ENCODE measurements at regions not wholly inside any gene's neighbourhood (a gene's known extent, or its start where the extent isn't known, plus 50 kb on each side); places are given as distances from the start of the nearest gene placed in this dataset.
"Not testable (repeated sequence)": the region's sequence is repeated elsewhere in the genome, so short reads cannot be mapped to it uniquely, and the experiment has no call there.

DNA sequence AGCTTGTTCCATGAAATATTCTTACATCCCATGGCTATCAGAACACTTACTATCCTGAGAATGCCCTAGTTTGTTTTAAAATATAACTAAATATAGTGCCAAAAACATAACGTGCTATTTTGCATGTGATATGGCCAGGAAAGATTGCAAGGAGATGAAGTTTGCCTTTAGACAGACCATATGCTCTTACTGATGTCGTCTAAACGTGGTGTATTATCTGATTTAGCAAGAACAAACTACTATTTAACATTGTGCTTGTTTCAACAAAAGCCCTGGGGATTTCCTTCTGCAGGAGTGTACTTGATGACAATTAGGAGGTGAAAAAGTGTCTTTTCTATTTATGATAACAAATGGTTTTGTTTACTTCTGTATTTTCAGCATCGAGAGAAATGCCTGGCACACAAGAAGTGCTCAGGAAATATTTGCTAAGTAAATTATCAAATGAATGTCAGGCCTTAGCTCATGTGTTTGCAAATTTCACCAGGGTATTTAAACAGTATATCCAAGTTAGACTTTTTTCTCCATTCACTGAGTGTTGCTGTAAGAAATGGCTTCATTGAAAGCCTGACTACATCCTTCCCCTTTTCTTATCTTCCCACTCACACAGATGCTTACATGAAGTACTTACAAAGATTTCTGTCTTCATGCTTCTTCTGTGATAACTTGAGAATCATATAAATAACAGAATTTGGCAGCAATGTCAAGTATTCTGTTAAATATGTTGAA, 1033.6 kb downstream of the CDH8 start:
- Histone ChIP-seq H3K27me3 (replicated peaks; ENCODE audit: control insufficient read depth, insufficient read depth, low read length) (no peaks in the 10 kb centered on the region), H3K4me3 (ENCODE audit: low read length) (no peak overlapping the region)
- DNase-seq (ENCODE audit: low read depth), result no peak

GRCh38 chr16:60991886-60992285, 1044.4 kb downstream of the CDH8 start:
- Histone ChIP-seq H3K4me3 (ENCODE audit: low read length) (no peak overlapping the region), H3K27me3 (replicated peaks; ENCODE audit: control insufficient read depth, insufficient read depth, low read length) (no peaks in the 10 kb centered on the region), H3K36me3 (ENCODE audit: control insufficient read depth, insufficient read depth, low read length, severe bottlenecking) (no peaks in the 10 kb centered on the region), H3K9me3 (ENCODE audit: control insufficient read depth, low read length) (no peaks in the 10 kb centered on the region), H3K9ac (ENCODE audit: low read length) (no peak overlapping the region), H3K4me1 (ENCODE audit: control insufficient read depth, insufficient read depth, low read length) (no peaks in the 10 kb centered on the region)
- DNase-seq (ENCODE audit: low read depth), result no peak

More for the DNA sequence above, 1033.6 kb downstream of the CDH8 start:
- H3K9ac ChIP-seq (ENCODE audit: low read length), result no peak overlapping the region
- H3K9me3 ChIP-seq (ENCODE audit: control insufficient read depth, low read length), result no peaks in the 10 kb centered on the region
- H3K4me1 ChIP-seq (ENCODE audit: control insufficient read depth, insufficient read depth, low read length), result no peaks in the 10 kb centered on the region
- no peaks in the 10 kb centered on the region for H3K36me3 ChIP-seq (ENCODE audit: control insufficient read depth, insufficient read depth, low read length, severe bottlenecking)

GRCh38 chr16:60989592-60989991, 1046.6 kb downstream of the CDH8 start:
- Histone ChIP-seq H3K4me3 (ENCODE audit: low read length) (no peak overlapping the region), H3K4me1 (ENCODE audit: control insufficient read depth, insufficient read depth, low read length) (no peaks in the 10 kb centered on the region), H3K27me3 (replicated peaks; ENCODE audit: control insufficient read depth, insufficient read depth, low read length) (no peaks in the 10 kb centered on the region), H3K36me3 (ENCODE audit: control insufficient read depth, insufficient read depth, low read length, severe bottlenecking) (no peaks in the 10 kb centered on the region), H3K9me3 (ENCODE audit: control insufficient read depth, low read length) (no peaks in the 10 kb centered on the region), H3K9ac (ENCODE audit: low read length) (no peak overlapping the region)
- no peak for DNase-seq (ENCODE audit: low read depth)

- H3K9ac ChIP-seq (ENCODE audit: low read length), result no peak overlapping the region
- no peaks in the 10 kb centered on the region for H3K27me3 ChIP-seq (replicated peaks; ENCODE audit: control insufficient read depth, insufficient read depth, low read length)
- H3K9me3 ChIP-seq (ENCODE audit: control insufficient read depth, low read length), result peaks cover 3% of the 10 kb centered on the region
- H3K36me3 ChIP-seq (ENCODE audit: control insufficient read depth, insufficient read depth, low read length, severe bottlenecking), result no peaks in the 10 kb centered on the region
- DNase-seq (ENCODE audit: low read depth), result no peak
- H3K4me1 ChIP-seq (ENCODE audit: control insufficient read depth, insufficient read depth, low read length), result no peaks in the 10 kb centered on the region
- H3K4me3 ChIP-seq (ENCODE audit: low read length), result no peak overlapping the region
Measured at GRCh38 chr16:60979119-60979518, 1057.1 kb downstream of the CDH8 start.

DNA sequence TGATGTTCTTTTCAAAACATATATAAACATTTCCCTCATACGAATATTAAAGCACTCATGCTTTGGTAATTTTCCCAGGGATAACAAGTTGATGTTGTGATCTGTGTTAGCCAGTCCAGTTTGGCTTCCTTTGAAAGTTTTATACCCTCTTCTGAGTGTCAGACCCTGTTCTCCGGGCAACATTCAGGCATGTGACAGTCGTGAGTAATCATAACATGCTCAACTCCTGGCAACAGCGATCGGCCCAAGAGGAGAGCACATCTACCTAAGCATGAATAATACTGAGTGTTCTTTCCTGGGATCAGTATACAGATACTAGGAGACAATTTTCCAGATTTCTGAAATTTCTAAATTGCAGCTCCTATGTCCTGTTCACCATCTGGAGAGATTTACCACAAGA, 1086.4 kb downstream of the CDH8 start:
- Histone ChIP-seq H3K9ac (ENCODE audit: low read length) (no peak overlapping the region), H3K9me3 (ENCODE audit: control insufficient read depth, low read length) (no peaks in the 10 kb centered on the region), H3K27me3 (replicated peaks; ENCODE audit: control insufficient read depth, insufficient read depth, low read length) (no peaks in the 10 kb centered on the region), H3K4me3 (ENCODE audit: low read length) (no peak overlapping the region), H3K4me1 (ENCODE audit: control insufficient read depth, insufficient read depth, low read length) (no peaks in the 10 kb centered on the region), H3K36me3 (ENCODE audit: control insufficient read depth, insufficient read depth, low read length, severe bottlenecking) (no peaks in the 10 kb centered on the region)
- no peak for DNase-seq (ENCODE audit: low read depth)

GRCh38 chr16:60945225-60945624, 1091.0 kb downstream of the CDH8 start:
- Histone ChIP-seq H3K9ac (ENCODE audit: low read length) (no peak overlapping the region), H3K4me3 (ENCODE audit: low read length) (no peak overlapping the region), H3K4me1 (ENCODE audit: control insufficient read depth, insufficient read depth, low read length) (no peaks in the 10 kb centered on the region), H3K9me3 (ENCODE audit: control insufficient read depth, low read length) (no peaks in the 10 kb centered on the region), H3K36me3 (ENCODE audit: control insufficient read depth, insufficient read depth, low read length, severe bottlenecking) (no peaks in the 10 kb centered on the region), H3K27me3 (replicated peaks; ENCODE audit: control insufficient read depth, insufficient read depth, low read length) (no peaks in the 10 kb centered on the region)
- DNase-seq (ENCODE audit: low read depth), result peak; percentile 3

DNA sequence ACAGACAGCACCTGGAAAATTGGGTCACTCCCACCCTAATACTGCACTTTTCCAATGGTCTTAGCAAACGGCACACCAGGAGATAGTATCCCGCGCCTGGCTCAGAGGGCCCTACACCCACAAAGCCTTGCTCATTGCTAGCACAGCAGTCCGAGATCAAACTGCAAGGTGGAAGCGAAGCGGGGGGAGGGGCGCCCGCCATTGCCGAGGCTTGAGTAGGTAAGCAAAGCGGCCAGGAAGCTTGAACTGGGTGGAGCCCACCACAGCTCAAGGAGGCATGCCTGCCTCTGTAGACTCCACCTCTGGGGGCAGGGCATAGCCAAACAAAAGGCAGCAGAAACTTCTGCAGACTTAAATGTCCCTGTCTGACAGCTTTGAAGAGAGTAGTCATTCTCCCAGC, 1100.0 kb downstream of the CDH8 start:
- not testable (repeated sequence) for H3K9ac ChIP-seq (ENCODE audit: low read length); H3K4me1 ChIP-seq (ENCODE audit: control insufficient read depth, insufficient read depth, low read length); DNase-seq (ENCODE audit: low read depth); H3K4me3 ChIP-seq (ENCODE audit: low read length); H3K36me3 ChIP-seq (ENCODE audit: control insufficient read depth, insufficient read depth, low read length, severe bottlenecking); H3K27me3 ChIP-seq (replicated peaks; ENCODE audit: control insufficient read depth, insufficient read depth, low read length); H3K9me3 ChIP-seq (ENCODE audit: control insufficient read depth, low read length)

DNA sequence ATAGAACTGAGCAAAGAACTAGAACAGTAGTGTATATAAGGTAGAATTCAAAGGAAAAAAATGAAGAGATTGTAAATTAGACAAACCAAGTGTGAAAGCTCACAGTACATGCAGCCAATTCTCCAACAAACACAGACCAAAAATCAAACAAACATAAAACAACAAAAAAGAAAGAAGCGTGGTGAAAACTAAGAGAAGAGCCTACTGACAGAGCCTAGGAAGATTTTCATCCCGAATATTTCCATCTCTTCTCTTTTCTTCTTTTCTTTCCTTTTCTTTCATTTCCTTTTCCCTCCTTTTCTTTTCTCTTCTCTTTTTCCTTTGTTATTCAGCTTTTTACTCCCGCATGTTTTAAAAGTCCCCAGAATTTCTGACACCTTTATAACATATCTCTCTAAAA, 1103.6 kb downstream of the CDH8 start:
- no peak overlapping the region for H3K4me3 ChIP-seq (ENCODE audit: low read length)
- no peak overlapping the region for H3K9ac ChIP-seq (ENCODE audit: low read length)
- no peaks in the 10 kb centered on the region for H3K27me3 ChIP-seq (replicated peaks; ENCODE audit: control insufficient read depth, insufficient read depth, low read length)
- no peaks in the 10 kb centered on the region for H3K4me1 ChIP-seq (ENCODE audit: control insufficient read depth, insufficient read depth, low read length)
- no peaks in the 10 kb centered on the region for H3K9me3 ChIP-seq (ENCODE audit: control insufficient read depth, low read length)
- H3K36me3 ChIP-seq (ENCODE audit: control insufficient read depth, insufficient read depth, low read length, severe bottlenecking), result no peaks in the 10 kb centered on the region
- DNase-seq (ENCODE audit: low read depth), result no peak

DNA sequence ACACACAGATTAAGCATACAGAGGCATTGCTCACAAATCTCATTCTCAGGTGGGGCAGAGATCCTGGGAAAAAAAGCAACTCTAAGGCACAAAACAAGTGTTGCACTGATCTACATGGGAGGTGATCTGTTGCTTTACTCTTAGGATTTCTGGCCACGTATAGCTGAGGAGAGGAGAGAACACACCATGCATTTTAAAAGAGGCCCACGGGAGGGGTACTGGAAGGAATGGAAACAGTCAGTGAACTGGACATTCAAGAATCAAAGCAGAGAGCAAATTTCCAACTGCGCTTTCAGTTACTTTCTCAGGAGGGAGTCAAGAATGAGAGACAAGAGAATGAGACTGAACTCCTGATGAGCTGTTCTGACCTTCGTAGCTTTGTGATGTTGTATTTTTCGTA, 1105.9 kb downstream of the CDH8 start:
- H3K4me3 ChIP-seq (ENCODE audit: low read length), result no peak overlapping the region

DNA sequence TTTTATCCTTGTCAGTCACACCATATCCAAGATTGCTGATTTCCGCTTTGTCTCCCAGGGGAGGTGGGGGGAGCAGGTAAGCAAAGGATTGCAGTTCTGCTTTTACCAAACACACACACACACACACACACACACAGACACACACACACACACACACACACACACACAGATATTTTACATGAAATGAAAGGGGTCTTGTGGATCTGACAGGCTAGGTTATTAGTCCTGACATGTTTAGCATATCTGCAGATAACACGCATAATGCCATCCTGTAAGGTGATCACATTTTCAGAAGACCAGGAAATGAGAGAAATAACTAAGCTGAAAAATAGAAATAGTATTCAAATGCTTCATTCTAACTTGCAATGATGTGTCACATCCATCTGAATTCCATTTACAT, 1113.3 kb downstream of the CDH8 start:
- DNase-seq (ENCODE audit: low read depth), result no peak
- Histone ChIP-seq H3K9ac (ENCODE audit: low read length) (no peak overlapping the region), H3K4me1 (ENCODE audit: control insufficient read depth, insufficient read depth, low read length) (no peaks in the 10 kb centered on the region), H3K4me3 (ENCODE audit: low read length) (no peak overlapping the region), H3K36me3 (ENCODE audit: control insufficient read depth, insufficient read depth, low read length, severe bottlenecking) (no peaks in the 10 kb centered on the region), H3K9me3 (ENCODE audit: control insufficient read depth, low read length) (no peaks in the 10 kb centered on the region), H3K27me3 (replicated peaks; ENCODE audit: control insufficient read depth, insufficient read depth, low read length) (no peaks in the 10 kb centered on the region)

More for the DNA sequence above, 1105.9 kb downstream of the CDH8 start:
- no peaks in the 10 kb centered on the region for H3K27me3 ChIP-seq (replicated peaks; ENCODE audit: control insufficient read depth, insufficient read depth, low read length)
- H3K9me3 ChIP-seq (ENCODE audit: control insufficient read depth, low read length), result no peaks in the 10 kb centered on the region
- H3K4me1 ChIP-seq (ENCODE audit: control insufficient read depth, insufficient read depth, low read length), result no peaks in the 10 kb centered on the region
- no peak for DNase-seq (ENCODE audit: low read depth)
- no peaks in the 10 kb centered on the region for H3K36me3 ChIP-seq (ENCODE audit: control insufficient read depth, insufficient read depth, low read length, severe bottlenecking)
- no peak overlapping the region for H3K9ac ChIP-seq (ENCODE audit: low read length)

DNA sequence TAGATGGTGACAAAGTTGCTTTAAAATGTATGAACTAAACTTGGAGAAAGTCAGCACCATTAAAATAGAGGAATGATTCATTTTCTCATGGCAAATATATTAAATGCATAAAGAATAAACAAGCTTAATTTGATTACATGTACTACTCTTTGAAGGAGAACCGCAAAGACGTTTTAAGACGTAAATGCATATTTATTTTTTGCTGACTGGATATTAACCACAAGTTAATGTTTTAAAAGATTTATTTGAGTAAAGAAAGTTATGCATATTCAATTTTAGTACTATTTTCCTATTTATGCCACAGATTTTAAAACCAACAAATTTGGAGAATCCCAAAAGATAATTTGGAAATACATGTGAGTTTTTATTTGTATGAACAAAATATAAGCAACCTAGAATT, 1121.9 kb downstream of the CDH8 start:
- H3K27me3 ChIP-seq (replicated peaks; ENCODE audit: control insufficient read depth, insufficient read depth, low read length), result no peaks in the 10 kb centered on the region
- H3K9ac ChIP-seq (ENCODE audit: low read length), result no peak overlapping the region
- H3K4me1 ChIP-seq (ENCODE audit: control insufficient read depth, insufficient read depth, low read length), result no peaks in the 10 kb centered on the region
- no peak for DNase-seq (ENCODE audit: low read depth)
- no peak overlapping the region for H3K4me3 ChIP-seq (ENCODE audit: low read length)
- H3K36me3 ChIP-seq (ENCODE audit: control insufficient read depth, insufficient read depth, low read length, severe bottlenecking), result no peaks in the 10 kb centered on the region
- peaks cover 2% of the 10 kb centered on the region for H3K9me3 ChIP-seq (ENCODE audit: control insufficient read depth, low read length)

DNA sequence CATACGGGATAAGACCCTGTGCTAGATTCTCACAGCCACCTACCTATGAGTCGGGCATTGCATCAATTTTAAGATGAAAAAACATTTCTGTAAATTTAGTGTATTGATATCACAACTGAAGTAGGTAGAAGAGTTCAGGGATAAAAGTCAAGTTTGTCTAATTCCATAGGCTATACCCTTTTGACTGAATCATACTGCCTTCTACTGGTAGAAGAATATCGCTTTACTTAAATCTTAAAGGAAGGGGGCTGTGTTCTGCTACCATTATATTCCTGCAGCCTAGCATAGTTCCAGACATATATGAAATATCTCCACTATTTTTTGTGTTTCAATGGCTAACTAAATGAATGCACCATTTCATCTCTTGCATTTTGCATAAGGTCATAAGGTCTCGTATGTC, 1128.6 kb downstream of the CDH8 start:
- H3K27me3 ChIP-seq (replicated peaks; ENCODE audit: control insufficient read depth, insufficient read depth, low read length), result no peaks in the 10 kb centered on the region
- H3K4me1 ChIP-seq (ENCODE audit: control insufficient read depth, insufficient read depth, low read length), result peaks cover 3% of the 10 kb centered on the region
- H3K36me3 ChIP-seq (ENCODE audit: control insufficient read depth, insufficient read depth, low read length, severe bottlenecking), result no peaks in the 10 kb centered on the region
- H3K9ac ChIP-seq (ENCODE audit: low read length), result no peak overlapping the region
- H3K9me3 ChIP-seq (ENCODE audit: control insufficient read depth, low read length), result peaks cover 4% of the 10 kb centered on the region
- no peak for DNase-seq (ENCODE audit: low read depth)
- H3K4me3 ChIP-seq (ENCODE audit: low read length), result no peak overlapping the region

Measured in adipocyte (in vitro differentiated cells).